Upper lobe of left lung (tissue), 4 donors: ENCODE measurements at regions not wholly inside any gene's neighbourhood (a gene's known extent, or its start where the extent isn't known, plus 50 kb on each side); places are given as distances from the start of the nearest gene placed in this dataset.

Experiments
- CTCF ChIP-seq, 6 experiments: fragments of 450-650 bp in 4 of 6; fragments of 200-600 bp in 2 of 6; sonication (generic) in 2 of 6; IDR thresholded peaks; one replicate each; pipeline ENCODE4 v1.5.1; 2016 to 2019; ENCODE audit warnings: antibody characterized with exemption in 6 of 6
- EP300 ChIP-seq, 4 donors: sonication (generic); formaldehyde crosslinking; IDR thresholded peaks; one replicate each; pipeline ENCODE4 v1.5.1; 2017; ENCODE audit warnings: antibody characterized with exemption in 4 of 4, control low read depth in 2 of 4
- POLR2A ChIP-seq, 4 donors: fragments of 450-650 bp; IDR thresholded peaks; one replicate each; pipeline ENCODE4 v1.5.1; 2016 to 2017; ENCODE audit warnings: antibody characterized with exemption in 4 of 4, mild to moderate bottlenecking in 2 of 4
- POLR2AphosphoS5 ChIP-seq, 2 donors: sonication (generic); formaldehyde crosslinking; IDR thresholded peaks; one replicate each; pipeline ENCODE4 v1.5.1; 2017; ENCODE audit warnings: antibody characterized with exemption in 2 of 2

- TF ChIP-seq CTCF (IDR thresholded peaks at IDR 0.05) (no peak), POLR2A (IDR thresholded peaks at IDR 0.05) (no peak), EP300 (IDR thresholded peaks at IDR 0.05) (no peak), POLR2AphosphoS5 (IDR thresholded peaks at IDR 0.05) (no peak)
Measured at GRCh38 chr13:106036870-106037269, 498.6 kb downstream of the EFNB2 start.
